Panc1 (cell line): ENCODE measurements at regions not wholly inside any gene's neighbourhood (a gene's known extent, or its start where the extent isn't known, plus 50 kb on each side); places are given as distances from the start of the nearest gene placed in this dataset.

Experiments used
- ATAC-seq: fragments of 200-7000 bp; cut with Tn5 transposase; 2 replicates; pipeline ENCODE4 v1.9.1; 2020; ENCODE audit warnings: mild to moderate bottlenecking, moderate library complexity
- BruUV-seq: library from RNA; stranded (reverse); fragments of 400-500 nt; replicated peaks from 2 replicates; lab custom pipeline; 2021; lab: Mats Ljungman, UMichigan
- CTCF ChIA-PET: fragments of 300-600 bp; sonication (Branson Sonifier 250); formaldehyde crosslinking; loops from one replicate; lab custom pipeline; 2022; ENCODE audit warnings: antibody characterized with exemption; lab: Charles Lee
- POLR2A ChIA-PET: fragments of 300-600 bp; sonication (Branson Sonifier 250); formaldehyde crosslinking; loops from one replicate; lab custom pipeline; 2022; ENCODE audit warnings: antibody characterized with exemption; lab: Charles Lee
- DNase-seq: peaks from one replicate; pipeline ENCODE4 v3.0.0-alpha.2; 2010; ENCODE audit warnings: low read depth, low spot score
- H3K27ac ChIP-seq: 2 replicates; pipeline ENCODE4 v1.5.1; 2011; ENCODE audit warnings: mild to moderate bottlenecking, low read length, inconsistent platforms
- H3K27me3 ChIP-seq: fragments of 200-500 bp; sonication (Bioruptor generic); 2 replicates; pipeline ENCODE4 v1.6.0; 2014; ENCODE audit warnings: low read length, inconsistent platforms; ENCODE audit not compliant: control insufficient read depth, insufficient read depth
- H3K36me3 ChIP-seq: fragments of 200-500 bp; sonication (Bioruptor generic); 2 replicates; pipeline ENCODE4 v1.5.1; 2014; ENCODE audit warnings: inconsistent platforms, mild to moderate bottlenecking, low read length, moderate library complexity; ENCODE audit not compliant: control insufficient read depth, insufficient read depth
- H3K4me1 ChIP-seq: 2 replicates; pipeline ENCODE4 v1.5.1; 2011; ENCODE audit warnings: inconsistent platforms, mild to moderate bottlenecking, low read length, moderate library complexity; ENCODE audit not compliant: control insufficient read depth, insufficient read depth
- H3K4me3 ChIP-seq, 2 experiments: 2 replicates each; pipeline ENCODE4 v1.5.1; 2011 to 2012; ENCODE audit warnings: low read depth in 2 of 2, low read length in 2 of 2, mild to moderate bottlenecking in 2 of 2, inconsistent platforms in 1 of 2, moderate library complexity in 1 of 2
- H3K9me3 ChIP-seq: fragments of 200-500 bp; sonication (Bioruptor generic); 2 replicates; pipeline ENCODE4 v1.5.1; 2014; ENCODE audit warnings: low read depth, mild to moderate bottlenecking, inconsistent platforms, low read length, moderate library complexity; ENCODE audit not compliant: control insufficient read depth, insufficient read depth
- CTCF ChIP-seq: fragments of 450-650 bp; IDR thresholded peaks from 2 replicates; pipeline ENCODE4 v1.5.1; 2017; ENCODE audit warnings: mild to moderate bottlenecking
- POLR2AphosphoS5 ChIP-seq: IDR thresholded peaks from 2 replicates; pipeline ENCODE4 v1.6.1; 2012; ENCODE audit warnings: mild to moderate bottlenecking, low read depth, low read length, moderate library complexity
- REST ChIP-seq, 2 experiments: IDR thresholded peaks; 2 replicates each; pipeline ENCODE4 v1.6.1; 2011 to 2012; ENCODE audit warnings: low read depth in 2 of 2, control low read depth in 1 of 2, low read length in 1 of 2, mild to moderate bottlenecking in 1 of 2, moderate library complexity in 1 of 2; ENCODE audit not compliant: insufficient read depth in 1 of 2
- SIN3A ChIP-seq: IDR thresholded peaks from 2 replicates; pipeline ENCODE4 v1.6.1; 2012; ENCODE audit warnings: low read depth, mild to moderate bottlenecking, low read length, moderate library complexity, borderline replicate concordance; ENCODE audit not compliant: insufficient read depth
- TCF7L2 ChIP-seq: IDR thresholded peaks from 2 replicates; pipeline ENCODE4 v1.6.1; 2011; ENCODE audit warnings: mild to moderate bottlenecking, low read depth, low read length, inconsistent platforms
- in situ Hi-C: cut with HindIII; loops from 2 replicates; pipeline ENCODE4 v1.10.0; 2016; ENCODE audit warnings: low sequenced_read_pairs, low pct_unique_long_range_greater_than_20kb
- intact Hi-C: fragments of 100-400 bp; cut with micrococcal nuclease; formaldehyde crosslinking; loops from one replicate; pipeline ENCODE4 v1.10.0; 2022; ENCODE audit not compliant: unreplicated experiment

- DNase-seq (no peak), ATAC-seq (no peak)
- Histone ChIP-seq H3K9me3 (no peaks in the 10 kb centered on the region), H3K27me3 (no peaks in the 10 kb centered on the region; the same call in 1 of the 2 replicates), H3K27ac (no peak overlapping the region), H3K4me1 (peaks cover 6% of the 10 kb centered on the region), H3K36me3 (no peaks in the 10 kb centered on the region), H3K4me3 (no peak overlapping the region)
- no peak for TF ChIP-seq CTCF
- TF ChIP-seq SIN3A, result no peak
- TF ChIP-seq TCF7L2, result no peak
- no peak for TF ChIP-seq REST (IDR thresholded peaks at IDR 0.05; ENCODE audit: insufficient read depth in 1 of 2, low read depth in 2 of 2, low read length in 1 of 2)
- TF ChIP-seq POLR2AphosphoS5, result no peak
- CTCF ChIA-PET, result no interaction called here
- no TSS peak for BruUV-seq
- in situ Hi-C loops, result no loop called here
- intact Hi-C loops, result loop anchor here (10.0 kb wide), 1 partner anchor 1101 kb away; no protein-coding TSS in a partner anchor
- POLR2A ChIA-PET, result no interaction called here
Observed at GRCh38 chr7:81503336-81503735, 266.5 kb downstream of the HGF start.

GRCh38 chr7:81501220-81501619 is 268.6 kb downstream of the HGF start:
- Histone ChIP-seq H3K9me3 (no peaks in the 10 kb centered on the region), H3K4me1 (peaks cover 6% of the 10 kb centered on the region), H3K27me3 (no peaks in the 10 kb centered on the region), H3K27ac (no peak overlapping the region), H3K36me3 (no peaks in the 10 kb centered on the region), H3K4me3 (no peak overlapping the region)
- no TSS peak for BruUV-seq
- in situ Hi-C loops (no loop called here), intact Hi-C loops (loop anchor here (1.0 to 10.0 kb wide), 2 partner anchors 455 to 1104 kb away; no protein-coding TSS in a partner anchor)
- POLR2A ChIA-PET, result no interaction called here
- no peak for ATAC-seq
- CTCF ChIA-PET, result interaction anchor here (0.6 to 1.9 kb wide), 3 partner anchors 214 to 518 kb away, joined by 3 to 7 read pairs (median 3); no protein-coding TSS in a partner anchor
- DNase-seq, result no peak
- TF ChIP-seq CTCF, result peak; percentile 31; the same call in 1 of the 2 replicates
- no peak for TF ChIP-seq TCF7L2
